ENCODE measurements at regions not wholly inside any gene's neighbourhood (a gene's known extent, or its start where the extent isn't known, plus 50 kb on each side); places are given as distances from the start of the nearest gene placed in this dataset.

GRCh38 chr17:62906881-62907280, 59.2 kb upstream of the TANC2 start:
- TF ChIP-seq CTCF (IDR thresholded peaks at IDR 0.05; ENCODE audit: insufficient read depth, low read length) = no peak
- no peak for TF ChIP-seq POLR2AphosphoS5 (IDR thresholded peaks at IDR 0.05; ENCODE audit: low read depth)
- TF ChIP-seq REST (IDR thresholded peaks at IDR 0.05; ENCODE audit: insufficient replicate concordance, low read depth) = no peak

Measured in HL-60 (cell line).